ENCODE measurements at regions not wholly inside any gene's neighbourhood (a gene's known extent, or its start where the extent isn't known, plus 50 kb on each side); places are given as distances from the start of the nearest gene placed in this dataset.

DNA sequence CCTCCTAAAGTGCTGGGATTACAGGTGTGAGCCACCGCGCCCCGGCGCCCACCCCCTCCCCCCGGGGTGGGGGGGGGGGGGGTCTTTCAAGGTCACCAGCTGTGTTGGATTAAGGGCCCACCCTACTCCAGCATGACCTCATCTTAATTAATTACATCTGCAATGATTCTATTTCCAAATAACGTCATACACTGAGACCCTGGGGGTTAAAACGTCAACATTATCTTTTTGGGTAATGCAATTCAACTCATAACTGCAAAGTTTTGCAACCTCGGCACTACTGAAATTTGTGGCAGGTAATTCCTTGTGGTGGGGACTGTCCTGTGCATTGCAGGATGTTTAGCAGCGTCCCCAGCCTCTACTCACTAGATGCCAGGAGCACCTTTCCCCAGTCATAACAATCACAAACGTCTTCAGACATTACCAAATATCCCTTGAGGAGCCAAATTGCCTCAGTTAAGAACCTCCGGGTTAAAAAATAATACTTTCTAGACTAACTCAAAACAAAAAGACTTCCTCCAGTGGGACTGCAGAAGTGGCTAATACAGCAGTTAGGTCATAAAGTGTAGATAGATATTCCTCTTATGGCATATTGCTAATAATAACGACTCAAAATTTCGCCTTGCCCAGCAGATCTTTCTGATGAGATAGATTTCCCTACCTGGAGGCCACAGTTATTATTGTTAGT is 233.0 kb upstream of the KAZN start:
- TF ChIP-seq, protein P1, sequence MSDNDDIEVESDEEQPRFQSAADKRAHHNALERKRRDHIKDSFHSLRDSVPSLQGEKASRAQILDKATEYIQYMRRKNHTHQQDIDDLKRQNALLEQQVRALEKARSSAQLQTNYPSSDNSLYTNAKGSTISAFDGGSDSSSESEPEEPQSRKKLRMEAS (IDR thresholded peaks at IDR 0.05; ENCODE audit: insufficient read depth, insufficient read length), result no peak
- no peak for TF ChIP-seq POLR2AphosphoS5 (IDR thresholded peaks at IDR 0.05; ENCODE audit: insufficient read depth, low read depth, low read length)
- no peak for TF ChIP-seq EZH2 (IDR thresholded peaks at IDR 0.05; ENCODE audit: borderline replicate concordance, low read depth, low read length, severe bottlenecking)
- TF ChIP-seq, protein P2, sequence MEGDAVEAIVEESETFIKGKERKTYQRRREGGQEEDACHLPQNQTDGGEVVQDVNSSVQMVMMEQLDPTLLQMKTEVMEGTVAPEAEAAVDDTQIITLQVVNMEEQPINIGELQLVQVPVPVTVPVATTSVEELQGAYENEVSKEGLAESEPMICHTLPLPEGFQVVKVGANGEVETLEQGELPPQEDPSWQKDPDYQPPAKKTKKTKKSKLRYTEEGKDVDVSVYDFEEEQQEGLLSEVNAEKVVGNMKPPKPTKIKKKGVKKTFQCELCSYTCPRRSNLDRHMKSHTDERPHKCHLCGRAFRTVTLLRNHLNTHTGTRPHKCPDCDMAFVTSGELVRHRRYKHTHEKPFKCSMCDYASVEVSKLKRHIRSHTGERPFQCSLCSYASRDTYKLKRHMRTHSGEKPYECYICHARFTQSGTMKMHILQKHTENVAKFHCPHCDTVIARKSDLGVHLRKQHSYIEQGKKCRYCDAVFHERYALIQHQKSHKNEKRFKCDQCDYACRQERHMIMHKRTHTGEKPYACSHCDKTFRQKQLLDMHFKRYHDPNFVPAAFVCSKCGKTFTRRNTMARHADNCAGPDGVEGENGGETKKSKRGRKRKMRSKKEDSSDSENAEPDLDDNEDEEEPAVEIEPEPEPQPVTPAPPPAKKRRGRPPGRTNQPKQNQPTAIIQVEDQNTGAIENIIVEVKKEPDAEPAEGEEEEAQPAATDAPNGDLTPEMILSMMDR (IDR thresholded peaks at IDR 0.05; ENCODE audit: extremely low read depth in 1 of 2, insufficient read depth in 1 of 2, low read depth in 1 of 2, low read length in 2 of 2), result no peak
- no peak for TF ChIP-seq POLR2A (IDR thresholded peaks at IDR 0.05; ENCODE audit: low read depth, low read length)
- TF ChIP-seq MYC (IDR thresholded peaks at IDR 0.05; ENCODE audit: low read depth, low read length), result no peak
